HG03432 (cell line): ENCODE measurements at regions not wholly inside any gene's neighbourhood (a gene's known extent, or its start where the extent isn't known, plus 50 kb on each side); places are given as distances from the start of the nearest gene placed in this dataset.
"Not testable (repeated sequence)": the region's sequence is repeated elsewhere in the genome, so short reads cannot be mapped to it uniquely, and the experiment has no call there.

Experiments
- ATAC-seq: cut with Tn5 transposase; IDR thresholded peaks from one replicate; pipeline ENCODE4 v1.9.1; 2021; ENCODE audit warnings: mild to moderate bottlenecking, moderate library complexity; ENCODE audit not compliant: unreplicated experiment

- ATAC-seq = no peak
Measured at GRCh38 chr17:62322313-62322712, 58.0 kb upstream of the EFCAB3 start.

DNA sequence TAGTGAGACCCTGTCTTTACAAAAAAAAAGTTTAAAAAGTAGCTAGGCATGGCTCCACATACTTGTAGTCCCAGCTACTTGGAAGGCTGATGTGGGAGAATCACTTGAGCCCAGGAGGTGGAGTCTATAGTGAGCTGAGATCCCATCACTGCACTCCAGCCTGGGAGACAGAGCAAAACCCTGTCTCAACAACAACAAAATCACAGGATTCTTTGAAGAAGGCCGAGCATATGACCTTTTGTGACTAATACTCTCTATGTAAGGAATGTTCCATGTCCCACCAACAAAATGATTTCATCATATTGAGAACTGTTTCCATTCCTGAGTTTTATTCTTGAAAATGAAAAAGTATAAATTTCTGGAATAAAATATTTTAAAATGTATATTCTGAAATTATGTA lies 58.9 kb upstream of the EFCAB3 start:
- ATAC-seq = no peak

DNA sequence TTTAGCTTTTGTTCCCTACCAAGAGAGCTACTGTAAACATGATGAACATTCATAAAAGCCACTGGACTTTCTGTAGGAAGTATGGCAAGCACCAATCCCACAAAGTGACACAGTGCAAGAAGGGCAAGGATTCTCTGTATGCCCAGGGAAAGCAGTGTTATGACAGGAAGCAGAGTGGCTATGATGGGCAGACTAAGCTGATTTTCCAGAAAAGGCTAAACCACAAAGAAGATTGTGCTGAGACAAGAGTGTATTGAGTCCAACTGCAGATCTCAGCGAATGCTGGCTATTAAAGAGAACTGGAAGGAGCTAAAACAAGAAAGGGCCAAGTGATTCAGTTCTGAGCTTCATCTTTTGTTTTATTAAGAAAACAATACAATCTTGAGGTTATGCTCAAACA lies 60.5 kb upstream of the EFCAB3 start:
- ATAC-seq = no peak

GRCh38 chr17:62309396-62309795 lies 71.0 kb upstream of the EFCAB3 start:
- ATAC-seq = no peak

DNA sequence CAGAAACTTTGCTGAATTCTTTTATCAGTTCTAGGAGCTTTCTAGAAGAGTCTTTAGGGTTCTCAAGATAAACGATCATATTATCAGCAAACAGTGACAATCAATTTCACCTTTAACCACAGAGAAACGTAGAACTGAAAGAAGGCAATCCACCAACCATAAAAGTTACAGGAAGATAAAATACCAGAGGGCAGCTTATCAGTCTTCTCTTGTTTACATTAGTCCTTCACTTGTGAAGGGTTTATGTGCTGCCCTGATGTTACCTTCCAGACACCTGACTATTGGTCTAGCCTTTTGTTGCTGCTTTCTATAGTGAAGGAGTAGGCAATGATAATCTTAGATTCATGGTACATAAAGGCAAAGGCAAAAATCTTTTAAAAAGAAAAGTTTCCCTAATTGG lies 73.2 kb upstream of the EFCAB3 start:
- ATAC-seq = no peak

- no peak for ATAC-seq
Measured at GRCh38 chr17:62303476-62303875, 76.9 kb upstream of the EFCAB3 start.

- ATAC-seq = no peak
Measured at GRCh38 chr17:62300697-62301096, 79.7 kb upstream of the EFCAB3 start.

DNA sequence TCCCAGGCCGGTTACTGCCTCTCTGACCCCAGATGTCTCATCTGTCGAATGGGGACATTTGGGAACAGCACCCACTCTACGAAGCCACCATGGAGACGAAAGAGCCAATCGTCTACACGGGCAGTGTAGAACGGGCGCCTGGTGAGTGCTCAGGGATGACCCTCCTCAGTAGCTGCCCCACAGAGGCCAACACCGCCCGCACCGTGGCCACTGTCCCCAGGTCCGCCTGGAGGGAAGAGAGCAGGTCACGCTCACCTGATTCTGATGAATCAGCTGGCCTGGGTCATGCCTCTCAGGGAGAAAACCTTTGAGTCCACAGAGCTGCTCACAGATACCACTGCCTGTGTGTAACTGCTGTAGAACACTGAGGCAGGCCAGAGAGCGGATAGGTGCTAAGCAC lies 105.1 kb upstream of the EFCAB3 start:
- not testable (repeated sequence) for ATAC-seq

DNA sequence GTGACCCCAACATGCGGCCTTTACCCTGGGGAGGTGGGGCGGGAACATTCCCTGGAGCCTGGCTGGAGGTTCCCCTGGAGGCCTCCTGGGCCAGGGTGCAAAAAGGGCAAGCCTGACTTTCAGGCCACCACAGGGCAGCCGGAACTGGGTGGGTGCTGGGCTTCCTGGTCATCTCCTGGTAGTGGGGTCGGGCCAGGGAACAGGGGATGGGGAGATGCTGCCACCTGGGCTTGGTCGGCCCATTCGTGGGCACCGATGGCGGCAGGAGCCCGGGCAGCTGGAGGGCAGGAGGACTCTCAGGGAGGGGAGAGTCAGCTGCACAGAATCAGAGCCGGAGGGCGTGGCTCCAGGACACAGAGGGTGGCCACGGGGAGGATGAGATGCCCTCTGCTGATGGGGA lies 112.0 kb upstream of the EFCAB3 start:
- not testable (repeated sequence) for ATAC-seq

- ATAC-seq = not testable (repeated sequence)
Measured at GRCh38 chr17:62264974-62265373, 115.4 kb upstream of the EFCAB3 start.

DNA sequence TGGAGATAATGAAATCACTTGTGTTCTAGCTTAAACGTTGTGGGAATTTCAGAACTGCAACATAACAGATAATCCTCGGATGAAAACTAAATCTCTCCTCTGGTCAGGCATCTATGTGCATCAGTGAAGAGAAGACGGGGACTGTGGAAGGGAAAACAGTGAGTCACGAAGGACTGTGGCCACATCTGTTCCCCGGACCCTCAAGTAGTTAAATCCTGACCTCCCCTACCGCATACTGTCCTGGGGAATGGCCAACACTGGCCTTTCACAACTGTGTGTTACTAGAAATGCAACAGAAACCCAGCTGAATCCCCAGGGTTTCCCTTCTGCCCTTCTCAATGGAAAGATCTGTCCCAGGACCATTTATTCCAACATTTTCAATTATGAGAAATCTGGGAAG lies 124.6 kb upstream of the EFCAB3 start:
- not testable (repeated sequence) for ATAC-seq

GRCh38 chr17:62242076-62242475 lies 138.3 kb upstream of the EFCAB3 start:
- ATAC-seq = not testable (repeated sequence)

DNA sequence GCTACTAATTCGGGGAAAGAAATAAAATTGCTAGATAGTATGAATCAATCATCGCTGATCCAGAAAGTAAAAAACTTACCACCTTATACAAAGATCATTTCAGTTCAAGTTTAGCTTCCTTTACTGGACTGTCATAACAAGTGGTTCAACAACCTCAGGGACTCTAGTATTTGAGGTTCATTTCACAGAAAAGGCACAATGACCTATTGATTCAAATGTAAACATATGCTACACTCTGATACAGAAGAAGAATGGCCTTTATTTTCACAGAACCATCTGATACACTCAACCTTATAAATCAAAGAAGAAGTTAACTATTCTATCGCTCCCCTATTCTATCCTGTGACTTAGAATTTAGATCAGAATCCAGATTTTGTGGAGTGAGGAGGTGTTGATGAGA lies 140.8 kb upstream of the EFCAB3 start:
- ATAC-seq = not testable (repeated sequence)

- ATAC-seq = not testable (repeated sequence)
Measured at GRCh38 chr17:62238551-62239338, 141.6 kb upstream of the EFCAB3 start.

GRCh38 chr17:62233822-62234481 lies 146.4 kb upstream of the EFCAB3 start:
- not testable (repeated sequence) for ATAC-seq

DNA sequence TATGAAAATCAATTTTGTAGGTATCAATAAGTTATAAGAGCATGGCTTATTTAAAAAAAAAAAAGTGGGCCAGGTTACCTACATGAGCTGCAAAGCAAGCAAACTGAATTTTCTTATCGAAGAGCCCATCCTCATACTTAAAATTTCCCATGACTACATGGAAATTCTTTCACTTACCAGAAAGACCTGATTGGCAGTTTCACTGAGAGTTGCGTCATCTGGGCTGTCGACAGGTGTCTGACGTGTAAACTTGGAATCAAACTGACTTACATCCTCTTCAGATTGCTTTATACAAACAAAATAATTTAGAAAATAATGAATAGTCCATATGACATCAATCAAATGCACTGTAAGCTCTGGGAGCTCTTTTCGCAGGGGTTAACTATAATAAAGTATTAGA lies 149.1 kb upstream of the EFCAB3 start:
- not testable (repeated sequence) for ATAC-seq

GRCh38 chr17:62226610-62227240 lies 153.6 kb upstream of the EFCAB3 start:
- not testable (repeated sequence) for ATAC-seq

DNA sequence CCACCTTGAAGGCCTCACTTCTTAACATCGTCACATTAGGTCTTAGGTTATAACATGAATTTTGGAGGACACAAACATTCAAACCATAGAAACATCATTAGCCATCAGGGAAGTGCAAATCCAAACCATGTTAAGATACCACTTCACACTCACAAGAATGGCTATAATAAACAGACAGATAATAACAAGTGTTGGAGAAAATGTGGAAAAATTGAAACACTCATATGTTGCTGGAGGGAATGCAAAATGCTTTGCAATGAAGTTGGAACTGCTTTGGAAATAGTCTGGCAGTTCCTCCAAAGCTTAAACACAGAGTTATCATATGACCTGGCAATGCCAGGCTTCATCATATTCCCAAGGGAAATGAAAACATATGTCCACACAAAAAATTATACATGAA lies 156.8 kb upstream of the EFCAB3 start:
- ATAC-seq = not testable (repeated sequence)

DNA sequence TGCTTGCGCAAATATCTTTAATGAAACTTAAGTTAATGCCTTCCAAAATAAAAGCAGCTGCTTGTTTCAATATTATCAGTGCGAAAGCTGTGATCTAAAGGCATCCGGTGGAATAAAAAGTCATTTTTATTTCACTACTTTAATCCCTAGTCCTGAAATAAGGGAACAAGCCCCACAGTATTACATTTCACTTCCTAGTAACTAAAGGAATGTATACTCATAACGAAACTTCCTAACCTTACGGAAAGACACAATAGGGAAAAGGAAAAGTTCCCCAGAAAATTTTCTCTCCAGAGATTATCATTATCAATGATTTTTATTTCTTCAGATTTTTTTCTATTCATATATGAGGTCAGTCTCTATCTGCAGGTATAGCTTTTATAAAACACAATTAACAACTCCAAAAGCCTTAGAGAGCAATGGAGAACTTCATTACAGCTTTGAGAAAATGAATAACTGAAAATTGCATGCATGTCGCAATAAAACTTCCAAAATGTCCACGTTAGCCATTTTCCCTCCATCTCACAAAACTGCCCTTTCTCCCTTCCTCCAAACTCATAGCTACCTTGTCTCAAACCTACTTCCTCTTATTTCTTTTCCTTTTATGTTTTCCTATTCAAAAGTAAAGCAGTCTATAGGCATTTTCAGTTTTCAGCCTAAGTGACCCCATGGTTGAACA lies 154.3 kb upstream of the MED13 start:
- ATAC-seq = no peak

DNA sequence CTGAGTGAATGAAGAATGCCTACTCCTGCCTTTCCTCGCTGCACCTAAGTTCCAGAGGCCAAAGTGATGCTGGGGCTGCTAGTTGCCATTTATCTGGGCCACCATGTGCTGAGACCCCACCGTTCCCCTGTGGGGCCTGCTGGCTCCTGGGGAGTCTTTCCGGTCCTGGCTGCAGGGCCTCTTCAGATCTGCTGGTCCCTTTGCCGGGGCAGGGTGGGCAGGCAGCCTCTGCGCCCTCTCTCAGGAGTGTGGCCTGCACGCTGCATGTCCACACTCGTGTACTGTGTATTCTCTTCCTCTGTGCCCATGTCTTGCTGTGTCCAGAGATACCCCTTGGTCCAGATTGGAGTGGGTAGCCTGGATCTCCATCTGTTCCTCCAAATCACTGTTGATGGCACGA lies 151.8 kb upstream of the MED13 start:
- no peak for ATAC-seq

- ATAC-seq = not testable (repeated sequence)
Measured at GRCh38 chr17:62215891-62216290, 150.8 kb upstream of the MED13 start.
